ENCODE measurements at regions not wholly inside any gene's neighbourhood (a gene's known extent, or its start where the extent isn't known, plus 50 kb on each side); places are given as distances from the start of the nearest gene placed in this dataset.

GRCh38 chr4:177116161-177116560 lies 193.5 kb upstream of the NEIL3 start:
- no peaks in the 10 kb centered on the region for H3K27me3 ChIP-seq (replicated peaks; ENCODE audit: insufficient read depth)
- no peaks in the 10 kb centered on the region for H3K4me1 ChIP-seq (replicated peaks)
- H3K27ac ChIP-seq, result no peak overlapping the region
- 91% methylated on average over 3 of the region's 3 CpGs for WGBS
- no peak overlapping the region for H3K4me3 ChIP-seq
- no peak for DNase-seq (ENCODE audit: low spot score)
- H3K9me3 ChIP-seq, result no peaks in the 10 kb centered on the region
- intact Hi-C loops (cut with DNase I), result no loop called here
- TF ChIP-seq, protein P1, sequence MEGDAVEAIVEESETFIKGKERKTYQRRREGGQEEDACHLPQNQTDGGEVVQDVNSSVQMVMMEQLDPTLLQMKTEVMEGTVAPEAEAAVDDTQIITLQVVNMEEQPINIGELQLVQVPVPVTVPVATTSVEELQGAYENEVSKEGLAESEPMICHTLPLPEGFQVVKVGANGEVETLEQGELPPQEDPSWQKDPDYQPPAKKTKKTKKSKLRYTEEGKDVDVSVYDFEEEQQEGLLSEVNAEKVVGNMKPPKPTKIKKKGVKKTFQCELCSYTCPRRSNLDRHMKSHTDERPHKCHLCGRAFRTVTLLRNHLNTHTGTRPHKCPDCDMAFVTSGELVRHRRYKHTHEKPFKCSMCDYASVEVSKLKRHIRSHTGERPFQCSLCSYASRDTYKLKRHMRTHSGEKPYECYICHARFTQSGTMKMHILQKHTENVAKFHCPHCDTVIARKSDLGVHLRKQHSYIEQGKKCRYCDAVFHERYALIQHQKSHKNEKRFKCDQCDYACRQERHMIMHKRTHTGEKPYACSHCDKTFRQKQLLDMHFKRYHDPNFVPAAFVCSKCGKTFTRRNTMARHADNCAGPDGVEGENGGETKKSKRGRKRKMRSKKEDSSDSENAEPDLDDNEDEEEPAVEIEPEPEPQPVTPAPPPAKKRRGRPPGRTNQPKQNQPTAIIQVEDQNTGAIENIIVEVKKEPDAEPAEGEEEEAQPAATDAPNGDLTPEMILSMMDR (IDR thresholded peaks at IDR 0.05), result no peak
- TF ChIP-seq POLR2A (IDR thresholded peaks at IDR 0.05), result no peak
- no peak for TF ChIP-seq POLR2AphosphoS5 (IDR thresholded peaks at IDR 0.05)
- H3K36me3 ChIP-seq, result no peaks in the 10 kb centered on the region

- no peak for DNase-seq (ENCODE audit: low spot score)
Measured at GRCh38 chr4:177117256-177117655, 192.4 kb upstream of the NEIL3 start.

DNA sequence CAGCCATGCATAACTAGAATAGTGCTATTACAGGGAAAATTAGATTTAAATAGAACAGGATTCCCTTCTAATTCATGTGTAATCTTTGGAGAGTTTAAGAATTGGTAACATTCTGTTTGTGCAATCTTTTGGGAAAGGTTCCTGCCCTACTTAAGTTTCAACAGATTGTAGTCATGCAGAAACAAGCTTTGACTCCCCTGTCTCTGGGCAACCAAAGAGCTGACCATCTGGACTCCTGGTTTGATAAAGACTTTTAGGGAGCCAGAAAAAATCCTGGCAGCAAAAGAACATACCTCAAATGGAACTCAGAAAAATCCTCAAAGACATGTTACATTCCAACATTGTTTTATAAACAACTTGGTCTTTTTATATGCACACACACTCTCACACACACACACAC lies 191.1 kb upstream of the NEIL3 start:
- intact Hi-C loops (cut with DNase I), result no loop called here
- H3K4me3 ChIP-seq, result no peak overlapping the region
- no peak overlapping the region for H3K27ac ChIP-seq
- TF ChIP-seq POLR2AphosphoS5 (IDR thresholded peaks at IDR 0.05), result no peak
- TF ChIP-seq, protein P1 (IDR thresholded peaks at IDR 0.05), result no peak
- no peak for TF ChIP-seq POLR2A (IDR thresholded peaks at IDR 0.05)
- no peaks in the 10 kb centered on the region for H3K36me3 ChIP-seq
- DNase-seq (ENCODE audit: low spot score), result no peak
- H3K27me3 ChIP-seq (replicated peaks; ENCODE audit: insufficient read depth), result no peaks in the 10 kb centered on the region
- no peaks in the 10 kb centered on the region for H3K4me1 ChIP-seq (replicated peaks)
- no peaks in the 10 kb centered on the region for H3K9me3 ChIP-seq

More at GRCh38 chr4:177117256-177117655, 192.4 kb upstream of the NEIL3 start:
- no peak for TF ChIP-seq POLR2AphosphoS5 (IDR thresholded peaks at IDR 0.05)
- TF ChIP-seq, protein P1 (IDR thresholded peaks at IDR 0.05), result no peak
- Histone ChIP-seq H3K4me1 (replicated peaks) (no peaks in the 10 kb centered on the region), H3K27me3 (replicated peaks; ENCODE audit: insufficient read depth) (no peaks in the 10 kb centered on the region), H3K9me3 (no peaks in the 10 kb centered on the region), H3K27ac (no peak overlapping the region), H3K4me3 (no peak overlapping the region), H3K36me3 (no peaks in the 10 kb centered on the region)
- intact Hi-C loops (cut with DNase I), result no loop called here
- 48% methylated on average over 8 of the region's 8 CpGs for WGBS

DNA sequence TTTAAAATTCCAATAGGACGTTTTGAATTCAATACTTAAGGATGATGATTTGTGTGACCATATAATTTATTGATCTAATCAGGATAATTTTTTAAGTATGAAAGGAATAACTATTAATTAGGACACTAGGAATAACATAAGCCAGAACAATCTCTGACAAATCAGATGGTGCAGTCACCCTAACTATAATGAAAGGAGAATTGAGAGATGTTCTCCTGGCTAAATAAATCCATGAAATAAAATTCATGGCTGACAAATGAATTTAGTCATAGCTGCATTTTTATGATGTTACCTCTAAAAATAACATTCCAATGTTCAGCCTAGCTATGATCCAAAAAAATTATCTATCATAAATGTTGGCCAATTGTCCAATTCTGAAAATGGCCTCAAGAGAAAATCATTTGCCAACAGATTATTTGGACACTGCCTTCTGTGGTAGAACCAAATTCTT lies 190.6 kb upstream of the NEIL3 start:
- TF ChIP-seq POLR2A (IDR thresholded peaks at IDR 0.05), result no peak
- no peak for TF ChIP-seq POLR2AphosphoS5 (IDR thresholded peaks at IDR 0.05)
- TF ChIP-seq, protein P1 (IDR thresholded peaks at IDR 0.05), result no peak
- Histone ChIP-seq H3K27me3 (replicated peaks; ENCODE audit: insufficient read depth) (no peaks in the 10 kb centered on the region), H3K36me3 (no peaks in the 10 kb centered on the region), H3K4me1 (replicated peaks) (no peaks in the 10 kb centered on the region), H3K9me3 (no peaks in the 10 kb centered on the region), H3K4me3 (no peak overlapping the region), H3K27ac (no peak overlapping the region)
- no peak for DNase-seq (ENCODE audit: low spot score)
- 20% methylated on average over 1 of the region's 1 CpG for WGBS
- intact Hi-C loops (cut with DNase I), result no loop called here

- TF ChIP-seq POLR2A (IDR thresholded peaks at IDR 0.05) (no peak), POLR2AphosphoS5 (IDR thresholded peaks at IDR 0.05) (no peak)
- TF ChIP-seq, protein P1 (IDR thresholded peaks at IDR 0.05), result no peak
- H3K27ac ChIP-seq, result no peak overlapping the region
- no peaks in the 10 kb centered on the region for H3K4me1 ChIP-seq (replicated peaks)
- no peak for DNase-seq (ENCODE audit: low spot score)
- H3K9me3 ChIP-seq, result no peaks in the 10 kb centered on the region
- H3K4me3 ChIP-seq, result no peak overlapping the region
- intact Hi-C loops (cut with DNase I), result no loop called here
- no peaks in the 10 kb centered on the region for H3K27me3 ChIP-seq (replicated peaks; ENCODE audit: insufficient read depth)
- 80% methylated on average over 3 of the region's 3 CpGs for WGBS
- no peaks in the 10 kb centered on the region for H3K36me3 ChIP-seq
Measured at GRCh38 chr4:177119691-177120090, 190.0 kb upstream of the NEIL3 start.
